HepG2 (cell line): ENCODE measurements at regions not wholly inside any gene's neighbourhood (a gene's known extent, or its start where the extent isn't known, plus 50 kb on each side); places are given as distances from the start of the nearest gene placed in this dataset.

Experiments
- ATAC-seq: fragments of 200-7000 bp; cut with Tn5 transposase; 3 replicates; pipeline ENCODE4 v1.9.1; 2020; ENCODE audit warnings: mild to moderate bottlenecking, moderate library complexity
- BruUV-seq: library from RNA; stranded (reverse); fragments of 400-500 nt; replicated peaks from 2 replicates; lab custom pipeline; 2021; lab: Mats Ljungman, UMichigan
- CTCF ChIA-PET: fragments of 300-600 bp; formaldehyde crosslinking; extraction: SDS; loops from one replicate; lab custom pipeline; 2021; ENCODE audit warnings: low total read pairs, inconsistent platforms, low intra/inter-chr PET ratio; lab: Yijun Ruan, JAX
- POLR2A ChIA-PET: fragments of 350-600 bp; sonication (Branson Sonifier 250); formaldehyde crosslinking; loops from one replicate; lab custom pipeline; 2020; ENCODE audit warnings: antibody characterized with exemption, inconsistent platforms; lab: Yijun Ruan, JAX
- DNase-seq: peaks from one replicate; pipeline ENCODE4 v3.0.0-alpha.2; 2015; ENCODE audit warnings: low spot score
- FAIRE-seq: peaks from 3 replicates; lab custom pipeline; 2011; peaks lifted over from hg19 to GRCh38; lab: Jason Lieb, UNC
- H2AFZ ChIP-seq: one replicate; pipeline ENCODE4 v1.6.1; 2011; ENCODE audit warnings: low read length, inconsistent platforms
- H3K27ac ChIP-seq: fragments of 300-600 bp; 3 replicates; pipeline ENCODE4 v1.8.0; 2011; ENCODE audit warnings: mixed run types, mild to moderate bottlenecking, mixed read lengths, low read length, inconsistent platforms; ENCODE audit not compliant: insufficient read depth; ENCODE audit errors: extremely low read length
- H3K27me3 ChIP-seq, 2 experiments: fragments of 200-600 bp in 1 of 2; 2 replicates in 1 of 2; 3 replicates in 1 of 2; pipeline versions ENCODE4 v1.6.0 to v1.8.0; 2011; ENCODE audit warnings: low read length in 2 of 2, mild to moderate bottlenecking in 2 of 2, moderate library complexity in 2 of 2, inconsistent platforms in 1 of 2; ENCODE audit not compliant: insufficient read depth in 2 of 2, control insufficient read depth in 1 of 2
- H3K36me3 ChIP-seq, 2 experiments: fragments of 200-600 bp in 1 of 2; replicated peaks in 1 of 2; 2 replicates in 1 of 2; 3 replicates in 1 of 2; pipeline versions ENCODE4 v1.5.1 to v1.8.0; 2011; ENCODE audit warnings: low read length in 2 of 2, inconsistent platforms in 1 of 2; ENCODE audit not compliant: insufficient read depth in 2 of 2, control insufficient read depth in 1 of 2
- H3K4me1 ChIP-seq: 2 replicates; pipeline ENCODE4 v1.5.1; 2012; ENCODE audit warnings: low read length, inconsistent platforms; ENCODE audit not compliant: insufficient read depth
- H3K4me2 ChIP-seq: 2 replicates; pipeline ENCODE4 v1.6.0; 2011; ENCODE audit warnings: low read depth, low read length, inconsistent platforms
- H3K4me3 ChIP-seq, 3 experiments: fragments of 200-600 bp in 1 of 3; sonication (generic), shearing (Covaris generic) in 1 of 3; replicated peaks in 1 of 3; 2 replicates each; pipeline ENCODE4 v1.5.1; 2011 to 2016; ENCODE audit warnings: low read length in 3 of 3, inconsistent platforms in 2 of 3, low read depth in 2 of 3, mild to moderate bottlenecking in 2 of 3, control low read depth in 1 of 3, mixed read lengths in 1 of 3; ENCODE audit not compliant: insufficient read depth in 1 of 3
- H3K79me2 ChIP-seq: one replicate; pipeline ENCODE4 v1.6.1; 2011; ENCODE audit warnings: low read length, inconsistent platforms; ENCODE audit not compliant: insufficient read depth
- H3K9ac ChIP-seq: 2 replicates; pipeline ENCODE4 v1.6.0; 2011; ENCODE audit warnings: mild to moderate bottlenecking, low read depth, low read length, inconsistent platforms; ENCODE audit not compliant: insufficient read depth
- H3K9me3 ChIP-seq: 2 replicates; pipeline ENCODE4 v1.5.1; 2012; ENCODE audit warnings: mild to moderate bottlenecking, low read length
- H4K20me1 ChIP-seq: 2 replicates; pipeline ENCODE4 v1.6.0; 2011; ENCODE audit warnings: inconsistent platforms, mild to moderate bottlenecking, low read length, moderate library complexity; ENCODE audit not compliant: insufficient read depth
- MAFF ChIP-seq: IDR thresholded peaks from 2 replicates; pipeline ENCODE4 v1.6.1; 2011; ENCODE audit warnings: low read depth, low read length, improper control_type of control experiment
- MAFK ChIP-seq, 2 experiments: IDR thresholded peaks in 1 of 2; conservative IDR thresholded peaks in 1 of 2; 2 replicates each; pipeline ENCODE4 v1.6.1; 2011; ENCODE audit warnings: improper control_type of control experiment in 2 of 2, low read length in 2 of 2
- PAX8 ChIP-seq: sonication (generic); formaldehyde crosslinking; IDR thresholded peaks from 2 replicates; pipeline ENCODE4 v1.8.0; 2022; ENCODE audit warnings: mild to moderate bottlenecking, missing genetic modification reagents, borderline replicate concordance
- ZNF557 ChIP-seq: sonication (generic); formaldehyde crosslinking; IDR thresholded peaks from 2 replicates; pipeline ENCODE4 v1.4.0; 2020; ENCODE audit warnings: missing genetic modification reagents
- WGBS: methylation state at CpG from one replicate; pipeline ENCODE4 v1.1.6; 2017; ENCODE audit warnings: low lambda C conversion rate; 5-methylcytosine and 5-hydroxymethylcytosine counted together
- in situ Hi-C: cut with HindIII; loops from 2 replicates; pipeline ENCODE4 v1.10.0; 2017; ENCODE audit warnings: low pct_unique_long_range_greater_than_20kb; ENCODE audit not compliant: extremely low pct_ligation_motif_present
- intact Hi-C: fragments of 100-400 bp; cut with micrococcal nuclease; formaldehyde crosslinking; loops from one replicate; pipeline ENCODE4 v1.10.0; 2022; ENCODE audit not compliant: unreplicated experiment

GRCh38 chr6:66153247-66153646, 446.2 kb upstream of the EYS start:
- no peaks in the 10 kb centered on the region for H4K20me1 ChIP-seq
- H3K4me1 ChIP-seq: no peaks in the 10 kb centered on the region
- H3K79me2 ChIP-seq: no peaks in the 10 kb centered on the region
- no peak for DNase-seq
- H3K9ac ChIP-seq: no peak overlapping the region
- no peaks in the 10 kb centered on the region for H3K27me3 ChIP-seq
- H3K9me3 ChIP-seq: peaks cover 74% of the 10 kb centered on the region
- CTCF ChIA-PET: no interaction called here
- intact Hi-C loops (no loop called here), in situ Hi-C loops (no loop called here)
- 3% methylated on average over 2 of the region's 2 CpGs for WGBS
- H2AFZ ChIP-seq: no peak overlapping the region
- H3K4me3 ChIP-seq: no peak overlapping the region
- FAIRE-seq: no peak
- POLR2A ChIA-PET: no interaction called here
- H3K36me3 ChIP-seq: no peaks in the 10 kb centered on the region
- no peak overlapping the region for H3K27ac ChIP-seq
- no TSS peak for BruUV-seq
- ATAC-seq: no peak
- peak; percentile 68 to 78; a peak in 3 of 4 replicates for TF ChIP-seq MAFK (conservative IDR thresholded peaks at IDR 0.05 in 1 of 2, IDR thresholded peaks at IDR 0.05 in 1 of 2; ENCODE audit: low read length in 2 of 2)
- peak; percentile 73 for TF ChIP-seq MAFF
- no peak for TF ChIP-seq PAX8
- H3K4me2 ChIP-seq: no peak overlapping the region

DNA sequence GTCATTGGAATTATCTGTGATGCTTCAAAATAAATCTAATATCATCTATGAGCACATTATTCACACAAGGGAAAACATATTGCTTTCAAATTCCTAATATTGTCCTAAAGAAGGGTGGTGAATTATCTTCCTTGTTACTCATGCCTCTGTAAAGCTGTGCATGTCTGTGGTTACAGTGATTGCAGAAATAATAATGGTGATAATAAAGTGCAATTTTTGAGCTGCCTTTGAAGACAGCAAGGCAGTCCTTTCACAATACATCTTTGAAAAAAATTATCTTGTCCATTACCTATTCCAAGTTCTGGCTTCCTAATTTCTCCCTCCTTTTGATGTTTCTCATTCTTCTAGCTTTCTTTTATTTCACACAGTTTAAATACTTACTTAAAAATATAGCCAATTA, 442.1 kb upstream of the EYS start:
- H3K4me2 ChIP-seq: no peak overlapping the region
- no peak overlapping the region for H3K27ac ChIP-seq
- DNase-seq (no peak), ATAC-seq (no peak), FAIRE-seq (no peak)
- no peak overlapping the region for H2AFZ ChIP-seq
- no peaks in the 10 kb centered on the region for H4K20me1 ChIP-seq
- no peaks in the 10 kb centered on the region for H3K4me1 ChIP-seq
- in situ Hi-C loops: no loop called here
- H3K9me3 ChIP-seq: peaks cover 77% of the 10 kb centered on the region
- BruUV-seq: no TSS peak
- no peaks in the 10 kb centered on the region for H3K36me3 ChIP-seq
- no peaks in the 10 kb centered on the region for H3K79me2 ChIP-seq
- TF ChIP-seq ZNF557 (CRISPR knock-in tag): no peak
- no peaks in the 10 kb centered on the region for H3K27me3 ChIP-seq
- no peak overlapping the region for H3K4me3 ChIP-seq
- intact Hi-C loops: no loop called here
- ChIA-PET POLR2A (no interaction called here), CTCF (no interaction called here)
- H3K9ac ChIP-seq: no peak overlapping the region
